HCT116 (cell line): ENCODE measurements at regions not wholly inside any gene's neighbourhood (a gene's known extent, or its start where the extent isn't known, plus 50 kb on each side); places are given as distances from the start of the nearest gene placed in this dataset.

ENCODE experiments used
- ATAC-seq: fragments of 200-7000 bp; cut with Tn5 transposase; 2 replicates; pipeline ENCODE4 v1.9.1; 2020; ENCODE audit warnings: mild to moderate bottlenecking, moderate library complexity
- BruUV-seq: library from RNA; stranded (reverse); fragments of 400-500 nt; replicated peaks from 2 replicates; lab custom pipeline; 2021; lab: Mats Ljungman, UMichigan
- CTCF ChIA-PET: fragments of 300-600 bp; sonication (Branson Sonifier 250); formaldehyde crosslinking; loops from one replicate; lab custom pipeline; 2021; ENCODE audit warnings: antibody characterized with exemption; lab: Charles Lee
- POLR2A ChIA-PET: fragments of 300-600, 350-600 bp; sonication (Branson Sonifier 250); formaldehyde crosslinking; loops from one replicate; lab custom pipeline; 2021; ENCODE audit warnings: antibody characterized with exemption; lab: Charles Lee
- RAD21 ChIA-PET, 2 experiments: fragments of 300-600 bp; sonication (Branson Sonifier 250); formaldehyde crosslinking; loops; one replicate each; lab custom pipeline; 2023; ENCODE audit warnings: low total read pairs in 2 of 2; ENCODE audit not compliant: uncharacterized antibody in 2 of 2, unreplicated experiment in 2 of 2, low non-redundant PET in 1 of 2; lab: Charles Lee
- DNase-seq: peaks from one replicate; pipeline ENCODE4 v3.0.0-alpha.2; 2010; ENCODE audit warnings: low read depth, low spot score
- H2AFZ ChIP-seq: fragments of 200-600 bp; shearing (Covaris generic), sonication (generic); 2 replicates; pipeline ENCODE4 v1.6.1; 2017; ENCODE audit warnings: low read depth, mixed run types, mixed read lengths, antibody characterized with exemption, low read length; ENCODE audit not compliant: poor library complexity, severe bottlenecking
- H3K27ac ChIP-seq: 2 replicates; pipeline ENCODE4 v1.5.1; 2012; ENCODE audit warnings: low read depth, low read length
- H3K27me3 ChIP-seq: fragments of 200-600 bp; sonication (generic); 2 replicates; pipeline ENCODE4 v1.6.1; 2016; ENCODE audit warnings: mixed run types, low read length, mixed read lengths; ENCODE audit not compliant: insufficient read depth
- H3K36me3 ChIP-seq, 2 experiments: fragments of 200-500 bp in 1 of 2; fragments of 200-600 bp in 1 of 2; sonication (Bioruptor generic) in 1 of 2; sonication (generic) in 1 of 2; 2 replicates each; pipeline versions ENCODE4 v1.5.1 to v1.6.1; 2014 to 2016; ENCODE audit warnings: low read length in 2 of 2, inconsistent platforms in 1 of 2, mixed read lengths in 1 of 2, mixed run types in 1 of 2; ENCODE audit not compliant: insufficient read depth in 2 of 2, control insufficient read depth in 1 of 2
- H3K4me1 ChIP-seq, 2 experiments: fragments of 200-600 bp in 1 of 2; sonication (generic) in 1 of 2; 2 replicates each; pipeline versions ENCODE4 v1.5.1 to v1.6.1; 2012 to 2017; ENCODE audit warnings: low read length in 2 of 2, inconsistent platforms in 1 of 2, mild to moderate bottlenecking in 1 of 2, mixed read lengths in 1 of 2, mixed run types in 1 of 2, moderate library complexity in 1 of 2; ENCODE audit not compliant: insufficient read depth in 2 of 2, control insufficient read depth in 1 of 2
- H3K4me2 ChIP-seq: fragments of 200-600 bp; sonication (generic); 2 replicates; pipeline ENCODE4 v1.6.1; 2017; ENCODE audit warnings: mixed run types, low read length, mixed read lengths
- H3K4me3 ChIP-seq, 2 experiments: fragments of 200-600 bp in 1 of 2; sonication (generic) in 1 of 2; replicated peaks in 1 of 2; 2 replicates each; pipeline ENCODE4 v1.5.1; 2011 to 2016; ENCODE audit warnings: low read length in 2 of 2, control low read depth in 1 of 2, low read depth in 1 of 2, mild to moderate bottlenecking in 1 of 2, mixed read lengths in 1 of 2, mixed run types in 1 of 2
- H3K79me2 ChIP-seq: fragments of 200-600 bp; sonication (generic); 2 replicates; pipeline ENCODE4 v1.6.1; 2017; ENCODE audit warnings: mild to moderate bottlenecking, mixed run types, low read length, moderate library complexity, mixed read lengths; ENCODE audit not compliant: insufficient read depth
- H3K9ac ChIP-seq: fragments of 200-600 bp; sonication (generic); 2 replicates; pipeline ENCODE4 v1.6.1; 2016; ENCODE audit warnings: low read length, mixed read lengths
- H3K9me2 ChIP-seq: fragments of 200-600 bp; sonication (generic), shearing (Covaris generic); 2 replicates; pipeline ENCODE4 v1.6.1; 2017; ENCODE audit warnings: mixed run types, mild to moderate bottlenecking, moderate library complexity; ENCODE audit not compliant: insufficient read depth
- H3K9me3 ChIP-seq, 2 experiments: fragments of 200-500 bp in 1 of 2; fragments of 200-600 bp in 1 of 2; sonication (Bioruptor generic) in 1 of 2; sonication (generic) in 1 of 2; 2 replicates each; pipeline ENCODE4 v1.6.1; 2014 to 2017; ENCODE audit warnings: low read length in 2 of 2, mixed read lengths in 2 of 2, inconsistent platforms in 1 of 2, low read depth in 1 of 2, mild to moderate bottlenecking in 1 of 2, mixed run types in 1 of 2, moderate library complexity in 1 of 2; ENCODE audit not compliant: control insufficient read depth in 1 of 2, insufficient read depth in 1 of 2
- H4K20me1 ChIP-seq: fragments of 200-600 bp; sonication (generic), shearing (Covaris generic); 2 replicates; pipeline ENCODE4 v1.6.1; 2017; ENCODE audit warnings: mixed run types, mild to moderate bottlenecking, moderate library complexity; ENCODE audit not compliant: insufficient read depth
- CEBPB ChIP-seq: IDR thresholded peaks from 2 replicates; pipeline ENCODE4 v1.6.1; 2012; ENCODE audit warnings: low read depth
- ELF1 ChIP-seq: IDR thresholded peaks from 2 replicates; pipeline ENCODE4 v1.6.1; 2012; ENCODE audit warnings: low read depth, borderline replicate concordance
- FOSL1 ChIP-seq: IDR thresholded peaks from 2 replicates; pipeline ENCODE4 v1.6.1; 2012; ENCODE audit warnings: low read depth
- MAX ChIP-seq: IDR thresholded peaks from 2 replicates; pipeline ENCODE4 v1.6.1; 2012
- POLR2A ChIP-seq: IDR thresholded peaks from 2 replicates; pipeline ENCODE4 v1.7.0; 2011; ENCODE audit warnings: borderline replicate concordance; ENCODE audit not compliant: insufficient read depth, insufficient read length; ENCODE audit errors: extremely low read depth
- SIN3A ChIP-seq: IDR thresholded peaks from 2 replicates; pipeline ENCODE4 v1.6.1; 2012; ENCODE audit warnings: low read depth
- SP1 ChIP-seq: IDR thresholded peaks from 2 replicates; pipeline ENCODE4 v1.6.1; 2012; ENCODE audit warnings: low read depth
- TCF7L2 ChIP-seq: IDR thresholded peaks from 2 replicates; pipeline ENCODE4 v1.7.0; 2011; ENCODE audit warnings: borderline replicate concordance, inconsistent platforms; ENCODE audit not compliant: insufficient read depth, insufficient read length; ENCODE audit errors: extremely low read depth
- ZBTB33 ChIP-seq: IDR thresholded peaks from 2 replicates; pipeline ENCODE4 v1.6.1; 2011; ENCODE audit warnings: mild to moderate bottlenecking, low read length, moderate library complexity; ENCODE audit not compliant: insufficient replicate concordance; ENCODE audit errors: extremely low read depth
- intact Hi-C: fragments of 100-400 bp; cut with micrococcal nuclease; formaldehyde crosslinking; loops from 2 replicates; pipeline ENCODE4 v1.10.0; 2022
- TF ChIP-seq, protein P1 (sequence below): IDR thresholded peaks from 2 replicates; pipeline ENCODE4 v1.6.1; 2012

DNA sequence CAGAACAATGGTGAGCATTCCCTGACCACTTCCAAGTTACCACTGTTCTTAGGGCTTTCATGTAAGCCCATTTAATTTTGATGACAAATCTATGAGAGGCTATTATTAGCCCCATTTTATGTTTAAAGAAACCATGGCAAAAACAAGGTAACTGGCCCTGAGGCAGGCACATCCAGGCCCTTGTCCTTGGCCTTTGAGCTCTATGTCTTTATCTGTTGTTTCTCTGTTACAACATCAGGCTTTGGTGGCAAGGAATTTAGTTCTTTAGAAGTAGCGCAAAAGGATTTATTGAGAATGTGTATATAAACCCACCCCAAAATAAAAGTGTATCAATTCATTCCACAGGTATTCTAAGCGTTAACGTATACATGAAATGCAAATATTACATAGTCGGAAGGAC lies 257.1 kb downstream of the HNMT start:
- no TSS peak for BruUV-seq
- no peak overlapping the region for H3K4me3 ChIP-seq
- no peak overlapping the region for H3K27ac ChIP-seq
- ATAC-seq (no peak), DNase-seq (no peak)
- RAD21 ChIA-PET, result no interaction called here
- no peak overlapping the region for H3K9ac ChIP-seq
- no peak overlapping the region for H2AFZ ChIP-seq
- no peaks in the 10 kb centered on the region for H3K9me3 ChIP-seq
- H3K4me1 ChIP-seq, result no peaks in the 10 kb centered on the region
- no peak overlapping the region for H3K4me2 ChIP-seq
- no peaks in the 10 kb centered on the region for H4K20me1 ChIP-seq
- no peaks in the 10 kb centered on the region for H3K79me2 ChIP-seq
- H3K9me2 ChIP-seq, result no peaks in the 10 kb centered on the region
- POLR2A ChIA-PET, result no interaction called here
- no peaks in the 10 kb centered on the region for H3K27me3 ChIP-seq
- intact Hi-C loops, result no loop called here
- TF ChIP-seq ZBTB33 (no peak), TCF7L2 (no peak), SIN3A (no peak), FOSL1 (no peak), MAX (no peak), POLR2A (no peak), ELF1 (no peak), CEBPB (no peak), SP1 (no peak)
- TF ChIP-seq, protein P1, sequence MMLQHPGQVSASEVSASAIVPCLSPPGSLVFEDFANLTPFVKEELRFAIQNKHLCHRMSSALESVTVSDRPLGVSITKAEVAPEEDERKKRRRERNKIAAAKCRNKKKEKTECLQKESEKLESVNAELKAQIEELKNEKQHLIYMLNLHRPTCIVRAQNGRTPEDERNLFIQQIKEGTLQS, result no peak
- H3K36me3 ChIP-seq, result no peaks in the 10 kb centered on the region
- CTCF ChIA-PET, result no interaction called here
